Activated T-helper 17 cell treated with anti-CD3 and anti-CD28 coated beads, Interleukin-2, amount 50 U/mL, for 72 hours (primary cell): ENCODE measurements at regions not wholly inside any gene's neighbourhood (a gene's known extent, or its start where the extent isn't known, plus 50 kb on each side); places are given as distances from the start of the nearest gene placed in this dataset.
A peak's percentile ranks its signal among the peaks of the same experiment; 100 is the strongest.
"Not testable (repeated sequence)": the region's sequence is repeated elsewhere in the genome, so short reads cannot be mapped to it uniquely, and the experiment has no call there.

Experiments used
- ATAC-seq: fragments of 150-1000 bp; cut with Tn5 transposase; replicated peaks from 2 replicates; pipeline ENCODE4 v1.10.0; 2021; ENCODE audit warnings: mild to moderate bottlenecking, moderate library complexity
- H3K27ac Mint-ChIP-seq: one replicate; pipeline ENCODE4 v1.8.0; 2022; ENCODE audit warnings: mixed read lengths
- H3K27me3 Mint-ChIP-seq: one replicate; pipeline ENCODE4 v1.8.0; 2022; ENCODE audit warnings: mixed read lengths
- H3K36me3 Mint-ChIP-seq: one replicate; pipeline ENCODE4 v1.8.0; 2022; ENCODE audit warnings: low read depth, mild to moderate bottlenecking, mixed read lengths
- H3K4me1 Mint-ChIP-seq: one replicate; pipeline ENCODE4 v1.8.0; 2022; ENCODE audit warnings: mixed read lengths
- H3K4me3 Mint-ChIP-seq: one replicate; pipeline ENCODE4 v1.8.0; 2022; ENCODE audit warnings: mild to moderate bottlenecking, mixed read lengths
- H3K9me3 Mint-ChIP-seq: one replicate; pipeline ENCODE4 v1.8.0; 2022; ENCODE audit warnings: mixed read lengths

GRCh38 chr9:1554081-1555035 is 460.8 kb upstream of the SMARCA2 start:
- H3K9me3 Mint-ChIP-seq = no peaks in the 10 kb centered on the region
- H3K27ac Mint-ChIP-seq = no peak overlapping the region
- peaks cover 18% of the 10 kb centered on the region for H3K27me3 Mint-ChIP-seq
- H3K36me3 Mint-ChIP-seq = no peaks in the 10 kb centered on the region
- H3K4me1 Mint-ChIP-seq = no peaks in the 10 kb centered on the region
- ATAC-seq = no peak
- no peak overlapping the region for H3K4me3 Mint-ChIP-seq

GRCh38 chr9:1558666-1559065 is 456.5 kb upstream of the SMARCA2 start:
- not testable (repeated sequence) for H3K9me3 Mint-ChIP-seq, H3K4me1 Mint-ChIP-seq, ATAC-seq, H3K4me3 Mint-ChIP-seq, H3K36me3 Mint-ChIP-seq, H3K27ac Mint-ChIP-seq
- peaks cover 15% of the 10 kb centered on the region for H3K27me3 Mint-ChIP-seq

- Mint-ChIP-seq H3K27ac (no peak overlapping the region), H3K36me3 (no peaks in the 10 kb centered on the region), H3K4me3 (no peak overlapping the region), H3K9me3 (no peaks in the 10 kb centered on the region), H3K27me3 (peaks cover 14% of the 10 kb centered on the region), H3K4me1 (no peaks in the 10 kb centered on the region)
- no peak for ATAC-seq
These were observed 439.2 kb upstream of the SMARCA2 start for GRCh38 chr9:1575939-1576338.

GRCh38 chr9:1580215-1580614 is 434.9 kb upstream of the SMARCA2 start:
- Mint-ChIP-seq H3K36me3 (no peaks in the 10 kb centered on the region), H3K27ac (no peak overlapping the region), H3K9me3 (peaks cover 4% of the 10 kb centered on the region), H3K4me3 (no peak overlapping the region), H3K4me1 (no peaks in the 10 kb centered on the region), H3K27me3 (peaks cover 14% of the 10 kb centered on the region)
- ATAC-seq = no peak

- no peak overlapping the region for H3K27ac Mint-ChIP-seq
- H3K4me3 Mint-ChIP-seq = no peak overlapping the region
- H3K9me3 Mint-ChIP-seq = peaks cover 8% of the 10 kb centered on the region
- no peaks in the 10 kb centered on the region for H3K36me3 Mint-ChIP-seq
- H3K27me3 Mint-ChIP-seq = peaks cover 11% of the 10 kb centered on the region
- ATAC-seq = no peak
- no peaks in the 10 kb centered on the region for H3K4me1 Mint-ChIP-seq
These were observed 433.2 kb upstream of the SMARCA2 start for GRCh38 chr9:1581926-1582325.

GRCh38 chr9:1591310-1591709 is 423.8 kb upstream of the SMARCA2 start:
- Mint-ChIP-seq H3K27ac (no peak overlapping the region), H3K36me3 (no peaks in the 10 kb centered on the region), H3K9me3 (peaks cover 4% of the 10 kb centered on the region), H3K4me1 (no peaks in the 10 kb centered on the region), H3K27me3 (peaks cover 14% of the 10 kb centered on the region), H3K4me3 (no peak overlapping the region)
- ATAC-seq = no peak

DNA sequence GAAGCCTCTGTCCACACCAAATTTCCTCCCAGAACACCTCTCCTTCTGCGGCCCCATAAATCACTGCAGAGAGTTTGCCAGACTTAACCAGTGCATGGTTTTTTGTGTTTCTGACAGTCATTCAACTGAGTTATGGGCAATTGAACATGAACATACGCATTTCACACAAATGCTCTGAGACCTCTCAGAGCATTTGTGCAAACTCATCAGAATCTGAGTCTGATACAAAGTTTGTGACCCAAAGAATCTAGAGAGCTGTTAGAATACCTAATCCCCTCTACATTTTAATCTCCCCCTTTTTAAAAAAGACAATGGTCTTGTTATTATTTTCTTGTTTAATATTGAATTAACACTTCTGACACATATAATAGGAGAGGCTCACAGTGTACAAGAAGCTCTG is 416.9 kb upstream of the SMARCA2 start:
- no peak overlapping the region for H3K27ac Mint-ChIP-seq
- H3K27me3 Mint-ChIP-seq = peaks cover 22% of the 10 kb centered on the region
- H3K4me3 Mint-ChIP-seq = no peak overlapping the region
- no peaks in the 10 kb centered on the region for H3K36me3 Mint-ChIP-seq
- ATAC-seq = no peak
- no peaks in the 10 kb centered on the region for H3K9me3 Mint-ChIP-seq
- no peaks in the 10 kb centered on the region for H3K4me1 Mint-ChIP-seq

DNA sequence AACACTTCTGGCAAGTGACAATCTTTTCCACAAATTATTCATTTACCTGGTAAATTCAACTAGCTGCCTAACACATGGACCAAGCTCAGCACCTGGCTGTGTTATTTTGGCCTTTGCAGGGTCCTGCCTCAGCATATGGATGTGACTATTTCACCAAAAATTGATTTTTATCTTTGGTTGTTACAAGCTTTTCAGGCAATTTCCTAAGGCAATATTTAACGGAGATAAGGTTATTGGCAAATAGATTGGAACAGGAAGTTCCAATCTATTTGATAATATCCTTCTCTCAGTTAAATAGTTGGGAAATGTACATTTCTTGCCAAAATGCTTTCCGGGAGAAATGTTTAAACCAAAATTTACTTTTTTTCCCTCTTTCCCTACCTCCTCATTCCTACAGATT is 415.2 kb upstream of the SMARCA2 start:
- Mint-ChIP-seq H3K27me3 (peaks cover 22% of the 10 kb centered on the region), H3K4me3 (no peak overlapping the region), H3K4me1 (no peaks in the 10 kb centered on the region), H3K36me3 (no peaks in the 10 kb centered on the region), H3K9me3 (no peaks in the 10 kb centered on the region), H3K27ac (no peak overlapping the region)
- ATAC-seq = no peak

DNA sequence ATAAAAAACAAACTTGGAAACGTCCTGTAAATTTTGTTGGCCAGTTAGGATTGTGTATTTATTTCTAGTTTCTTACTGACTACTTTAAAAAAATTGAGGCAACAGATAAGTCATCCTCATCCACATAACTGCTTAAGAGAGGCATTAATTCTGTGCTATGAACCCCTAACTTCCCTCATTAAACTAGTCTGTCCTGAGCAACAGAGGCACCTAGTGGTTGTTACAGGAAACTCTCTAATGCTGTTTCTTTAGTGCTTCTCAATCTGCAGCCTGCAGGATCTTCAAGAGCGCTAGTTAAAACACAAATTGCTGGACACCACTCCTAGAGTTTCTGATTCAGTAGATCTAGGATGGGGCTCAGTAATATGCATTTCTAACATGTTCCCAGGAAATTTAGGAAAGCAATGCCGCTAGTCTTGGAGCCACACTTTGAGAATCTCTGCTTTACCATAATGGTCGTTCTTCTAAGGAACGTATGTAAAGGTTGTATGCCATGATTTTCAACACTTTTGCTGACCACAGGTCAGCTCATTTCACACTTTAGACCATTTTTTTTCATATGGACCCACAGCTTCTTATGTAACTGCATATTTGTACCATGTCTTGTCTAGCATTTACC is 410.1 kb upstream of the SMARCA2 start:
- Mint-ChIP-seq H3K36me3 (no peaks in the 10 kb centered on the region), H3K4me3 (no peak overlapping the region), H3K27me3 (peaks cover 19% of the 10 kb centered on the region), H3K9me3 (no peaks in the 10 kb centered on the region), H3K4me1 (no peaks in the 10 kb centered on the region), H3K27ac (no peak overlapping the region)
- ATAC-seq = peak; percentile 23

DNA sequence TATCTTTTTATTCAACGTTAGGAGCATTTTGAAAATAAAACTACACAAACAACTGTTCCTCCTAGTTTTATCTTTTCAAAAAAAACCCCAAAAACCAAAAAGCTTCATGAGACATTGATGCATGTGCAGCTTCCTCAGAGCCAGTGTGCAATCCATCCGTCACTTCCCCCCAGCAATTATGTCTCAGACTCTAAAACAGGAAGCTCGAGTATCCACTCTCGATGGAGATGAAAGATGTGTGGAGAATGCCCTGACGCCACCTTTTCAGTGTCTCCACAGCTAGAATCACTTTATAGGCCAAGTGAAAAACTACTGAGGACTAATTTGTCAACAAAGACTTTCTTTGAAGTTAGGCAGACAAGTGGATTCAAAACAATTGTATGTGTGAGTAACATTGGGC is 408.9 kb upstream of the SMARCA2 start:
- H3K4me3 Mint-ChIP-seq = no peak overlapping the region
- no peaks in the 10 kb centered on the region for H3K36me3 Mint-ChIP-seq
- ATAC-seq = no peak
- H3K4me1 Mint-ChIP-seq = no peaks in the 10 kb centered on the region
- H3K9me3 Mint-ChIP-seq = no peaks in the 10 kb centered on the region
- peaks cover 23% of the 10 kb centered on the region for H3K27me3 Mint-ChIP-seq
- no peak overlapping the region for H3K27ac Mint-ChIP-seq

DNA sequence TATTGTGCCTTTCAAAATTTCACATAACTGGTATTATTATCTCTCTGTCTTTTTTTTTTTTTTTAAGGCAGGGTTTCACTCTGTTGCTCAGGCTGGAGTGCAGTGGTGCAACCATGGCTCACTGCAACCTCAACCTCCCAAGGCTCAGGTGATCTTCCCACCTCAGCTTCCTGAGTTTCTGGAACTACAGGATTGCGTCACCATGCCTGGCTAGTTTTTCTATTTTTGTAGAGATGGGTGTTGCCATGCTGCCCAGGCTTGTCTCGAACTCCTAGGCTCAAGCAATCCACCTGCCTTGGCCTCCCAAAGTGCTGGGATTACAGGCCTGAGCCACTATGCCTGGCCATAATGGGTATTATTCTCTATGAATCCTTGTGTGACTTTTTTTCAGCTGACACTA is 402.3 kb upstream of the SMARCA2 start:
- no peaks in the 10 kb centered on the region for H3K36me3 Mint-ChIP-seq
- peaks cover 23% of the 10 kb centered on the region for H3K27me3 Mint-ChIP-seq
- H3K27ac Mint-ChIP-seq = no peak overlapping the region
- no peaks in the 10 kb centered on the region for H3K4me1 Mint-ChIP-seq
- no peak for ATAC-seq
- H3K4me3 Mint-ChIP-seq = no peak overlapping the region
- H3K9me3 Mint-ChIP-seq = peaks cover 4% of the 10 kb centered on the region

- no peak for ATAC-seq
- Mint-ChIP-seq H3K36me3 (no peaks in the 10 kb centered on the region), H3K27ac (no peak overlapping the region), H3K27me3 (peaks cover 30% of the 10 kb centered on the region), H3K4me3 (no peak overlapping the region), H3K4me1 (no peaks in the 10 kb centered on the region), H3K9me3 (peaks cover 4% of the 10 kb centered on the region)
These were observed 397.7 kb upstream of the SMARCA2 start for GRCh38 chr9:1617419-1617818.

GRCh38 chr9:1619915-1620710 is 395.0 kb upstream of the SMARCA2 start:
- Mint-ChIP-seq H3K36me3 (no peaks in the 10 kb centered on the region), H3K27ac (no peak overlapping the region), H3K4me1 (no peaks in the 10 kb centered on the region), H3K27me3 (peaks cover 44% of the 10 kb centered on the region), H3K4me3 (no peak overlapping the region), H3K9me3 (peaks cover 15% of the 10 kb centered on the region)
- ATAC-seq = no peak

- Mint-ChIP-seq H3K27ac (no peak overlapping the region), H3K4me3 (no peak overlapping the region), H3K27me3 (peaks cover 10% of the 10 kb centered on the region), H3K36me3 (no peaks in the 10 kb centered on the region), H3K9me3 (no peaks in the 10 kb centered on the region), H3K4me1 (no peaks in the 10 kb centered on the region)
- ATAC-seq = no peak
These were observed 377.7 kb upstream of the SMARCA2 start for GRCh38 chr9:1637401-1637800.
